Naive thymus-derived CD8-positive, alpha-beta T cell (primary cell): ENCODE measurements at regions not wholly inside any gene's neighbourhood (a gene's known extent, or its start where the extent isn't known, plus 50 kb on each side); places are given as distances from the start of the nearest gene placed in this dataset.
"Not testable (repeated sequence)": the region's sequence is repeated elsewhere in the genome, so short reads cannot be mapped to it uniquely, and the experiment has no call there.

Experiments
- ATAC-seq, 2 donors: fragments of 150-1000 bp; cut with Tn5 transposase in 1 of 2; sonication (Bioruptor Pico), chemical (Tn5 transposase) in 1 of 2; 1 replicate in 1 of 2; 2 replicates in 1 of 2; pipeline ENCODE4 v1.10.0; 2021; ENCODE audit warnings: mild to moderate bottlenecking in 2 of 2, moderate library complexity in 2 of 2
- POLR2A ChIA-PET: fragments of 350-600 bp; sonication (Branson Sonifier 250); formaldehyde crosslinking; loops from one replicate; lab custom pipeline; 2021; ENCODE audit warnings: antibody characterized with exemption; lab: Charles Lee
- DNase-seq, 10 donors: peaks; one replicate each; pipeline versions ENCODE4 v3.0.0 to v3.0.0-alpha.2; 2020 to 2022
- H3K27ac Mint-ChIP-seq, 10 donors: one replicate each; pipeline ENCODE4 v1.8.0; 2020 to 2022; ENCODE audit warnings: mild to moderate bottlenecking in 10 of 10, mixed read lengths in 10 of 10, moderate library complexity in 4 of 10, inconsistent platforms in 1 of 10
- H3K27me3 Mint-ChIP-seq, 5 donors: one replicate each; pipeline ENCODE4 v1.8.0; 2021 to 2022; ENCODE audit warnings: mixed read lengths in 5 of 5
- H3K36me3 Mint-ChIP-seq, 3 donors: one replicate each; pipeline ENCODE4 v1.8.0; 2020 to 2022; ENCODE audit warnings: mixed read lengths in 3 of 3, mild to moderate bottlenecking in 2 of 3, inconsistent platforms in 1 of 3
- H3K4me1 Mint-ChIP-seq, 4 donors: one replicate each; pipeline ENCODE4 v1.8.0; 2021 to 2022; ENCODE audit warnings: mixed read lengths in 4 of 4
- H3K4me3 Mint-ChIP-seq, 10 donors: one replicate each; pipeline ENCODE4 v1.8.0; 2020 to 2022; ENCODE audit warnings: mild to moderate bottlenecking in 10 of 10, mixed read lengths in 10 of 10, moderate library complexity in 6 of 10, inconsistent platforms in 1 of 10
- H3K9me3 Mint-ChIP-seq, 9 donors: one replicate each; pipeline ENCODE4 v1.8.0; 2020 to 2022; ENCODE audit warnings: mixed read lengths in 9 of 9, mild to moderate bottlenecking in 3 of 9, inconsistent platforms in 1 of 9, moderate library complexity in 1 of 9

- no peak overlapping the region for H3K4me3 Mint-ChIP-seq
- H3K9me3 Mint-ChIP-seq: peaks cover 0 to 4% (median 0%) of the 10 kb centered on the region in 9 donors
- peaks cover under 1 to 14% (median 4%) of the 10 kb centered on the region in 5 donors for H3K27me3 Mint-ChIP-seq
- H3K4me1 Mint-ChIP-seq: peaks cover 0 to 15% (median under 1%) of the 10 kb centered on the region in 4 donors
- no peaks in the 10 kb centered on the region for H3K36me3 Mint-ChIP-seq
- POLR2A ChIA-PET: no interaction called here
- DNase-seq: no peak
- no peak for ATAC-seq
- no peak overlapping the region for H3K27ac Mint-ChIP-seq
These were observed 208.7 kb downstream of the CHIC2 start for GRCh38 chr4:53855581-53856250.

GRCh38 chr4:53854991-53855568, 209.3 kb downstream of the CHIC2 start:
- no peak overlapping the region for H3K27ac Mint-ChIP-seq
- ATAC-seq (no peak), DNase-seq (no peak)
- POLR2A ChIA-PET: no interaction called here
- H3K9me3 Mint-ChIP-seq: peaks cover 0 to 4% (median 0%) of the 10 kb centered on the region in 9 donors
- H3K27me3 Mint-ChIP-seq: peaks cover 0 to 12% (median 4%) of the 10 kb centered on the region in 5 donors
- no peak overlapping the region for H3K4me3 Mint-ChIP-seq
- H3K4me1 Mint-ChIP-seq: peaks cover 0 to 15% (median 0%) of the 10 kb centered on the region in 4 donors
- H3K36me3 Mint-ChIP-seq: no peaks in the 10 kb centered on the region

- H3K4me1 Mint-ChIP-seq: peaks cover 0 to 15% (median 0%) of the 10 kb centered on the region in 4 donors
- no peaks in the 10 kb centered on the region for H3K36me3 Mint-ChIP-seq
- H3K4me3 Mint-ChIP-seq: no peak overlapping the region
- POLR2A ChIA-PET: no interaction called here
- no peak for ATAC-seq
- H3K9me3 Mint-ChIP-seq: peaks cover 0 to 4% (median 0%) of the 10 kb centered on the region in 9 donors
- DNase-seq: no peak
- no peak overlapping the region for H3K27ac Mint-ChIP-seq
- H3K27me3 Mint-ChIP-seq: peaks cover 0 to 10% (median 4%) of the 10 kb centered on the region in 5 donors
These were observed 212.1 kb downstream of the CHIC2 start for GRCh38 chr4:53852343-53852742.

- ATAC-seq: no peak
- no peaks in the 10 kb centered on the region for H3K4me1 Mint-ChIP-seq
- no peak for DNase-seq
- H3K27ac Mint-ChIP-seq: no peak overlapping the region
- POLR2A ChIA-PET: no interaction called here
- H3K36me3 Mint-ChIP-seq: no peaks in the 10 kb centered on the region
- no peak overlapping the region for H3K4me3 Mint-ChIP-seq
- H3K9me3 Mint-ChIP-seq: no peaks in the 10 kb centered on the region
- peaks cover 0 to 2% (median under 1%) of the 10 kb centered on the region in 5 donors for H3K27me3 Mint-ChIP-seq
These were observed 216.4 kb downstream of the CHIC2 start for GRCh38 chr4:53847965-53848364.

GRCh38 chr4:53844551-53844950, 219.9 kb downstream of the CHIC2 start:
- ATAC-seq: no peak
- H3K36me3 Mint-ChIP-seq: no peaks in the 10 kb centered on the region
- peaks cover 0 to 4% (median 0%) of the 10 kb centered on the region in 9 donors for H3K9me3 Mint-ChIP-seq
- peaks cover 3 to 10% (median 5%) of the 10 kb centered on the region in 5 donors for H3K27me3 Mint-ChIP-seq
- DNase-seq: no peak
- no peak overlapping the region for H3K27ac Mint-ChIP-seq
- POLR2A ChIA-PET: no interaction called here
- H3K4me1 Mint-ChIP-seq: no peaks in the 10 kb centered on the region
- H3K4me3 Mint-ChIP-seq: no peak overlapping the region

GRCh38 chr4:53844133-53844532, 220.3 kb downstream of the CHIC2 start:
- peaks cover 0 to 5% (median 0%) of the 10 kb centered on the region in 9 donors for H3K9me3 Mint-ChIP-seq
- no peaks in the 10 kb centered on the region for H3K4me1 Mint-ChIP-seq
- H3K36me3 Mint-ChIP-seq: no peaks in the 10 kb centered on the region
- H3K4me3 Mint-ChIP-seq: no peak overlapping the region
- H3K27me3 Mint-ChIP-seq: peaks cover 3 to 10% (median 5%) of the 10 kb centered on the region in 5 donors
- POLR2A ChIA-PET: no interaction called here
- DNase-seq (no peak), ATAC-seq (no peak)
- H3K27ac Mint-ChIP-seq: no peak overlapping the region

GRCh38 chr4:53841711-53842110, 222.7 kb downstream of the CHIC2 start:
- peaks cover 0 to 19% (median 6%) of the 10 kb centered on the region in 9 donors for H3K9me3 Mint-ChIP-seq
- H3K4me3 Mint-ChIP-seq: no peak overlapping the region
- H3K27ac Mint-ChIP-seq: no peak overlapping the region
- DNase-seq (no peak), ATAC-seq (no peak)
- POLR2A ChIA-PET: no interaction called here
- H3K27me3 Mint-ChIP-seq: peaks cover 5 to 13% (median 9%) of the 10 kb centered on the region in 5 donors
- H3K36me3 Mint-ChIP-seq: peaks cover 0 to 4% (median 0%) of the 10 kb centered on the region in 3 donors
- H3K4me1 Mint-ChIP-seq: no peaks in the 10 kb centered on the region

GRCh38 chr4:53840643-53841042, 223.8 kb downstream of the CHIC2 start:
- no peak for DNase-seq
- ATAC-seq: no peak
- H3K36me3 Mint-ChIP-seq: peaks cover 0 to 4% (median 0%) of the 10 kb centered on the region in 3 donors
- H3K27ac Mint-ChIP-seq: no peak overlapping the region
- POLR2A ChIA-PET: no interaction called here
- peaks cover 0 to 27% (median 9%) of the 10 kb centered on the region in 9 donors for H3K9me3 Mint-ChIP-seq
- H3K4me1 Mint-ChIP-seq: no peaks in the 10 kb centered on the region
- H3K4me3 Mint-ChIP-seq: no peak overlapping the region
- peaks cover 7 to 23% (median 10%) of the 10 kb centered on the region in 5 donors for H3K27me3 Mint-ChIP-seq

- ATAC-seq, POLR2A ChIA-PET, DNase-seq, H3K4me3 Mint-ChIP-seq, H3K4me1 Mint-ChIP-seq, H3K27ac Mint-ChIP-seq: not testable (repeated sequence)
- peaks cover 0 to 68% (median 18%) of the 10 kb centered on the region in 9 donors for H3K9me3 Mint-ChIP-seq
- peaks cover 8 to 37% (median 18%) of the 10 kb centered on the region in 5 donors for H3K27me3 Mint-ChIP-seq
- H3K36me3 Mint-ChIP-seq: peaks cover 0 to 21% (median 2%) of the 10 kb centered on the region in 3 donors
These were observed 231.0 kb downstream of the CHIC2 start for GRCh38 chr4:53833302-53834003.

GRCh38 chr4:53832549-53832948, 231.9 kb downstream of the CHIC2 start:
- Mint-ChIP-seq H3K36me3 (peaks cover 0 to 21% (median 0%) of the 10 kb centered on the region in 3 donors), H3K4me1 (no peaks in the 10 kb centered on the region), H3K4me3 (no peak overlapping the region), H3K27me3 (peaks cover 6 to 37% (median 18%) of the 10 kb centered on the region in 5 donors), H3K9me3 (peaks cover 0 to 69% (median 18%) of the 10 kb centered on the region in 9 donors), H3K27ac (no peak overlapping the region)
- no peak for DNase-seq
- no peak for ATAC-seq
- POLR2A ChIA-PET: no interaction called here

GRCh38 chr4:53830511-53830910, 233.9 kb downstream of the CHIC2 start:
- POLR2A ChIA-PET: no interaction called here
- Mint-ChIP-seq H3K27ac (peak overlapping the region in 1 of 10 donors; percentile 57), H3K4me1 (no peaks in the 10 kb centered on the region), H3K36me3 (peaks cover 0 to 21% (median 0%) of the 10 kb centered on the region in 3 donors), H3K9me3 (peaks cover 0 to 52% (median 18%) of the 10 kb centered on the region in 9 donors), H3K27me3 (peaks cover 6 to 33% (median 13%) of the 10 kb centered on the region in 5 donors), H3K4me3 (peak overlapping the region in 1 of 10 donors; percentile 43)
- DNase-seq (no peak), ATAC-seq (no peak)

- DNase-seq (no peak), ATAC-seq (no peak)
- peaks cover 0 to 7% (median 0%) of the 10 kb centered on the region in 9 donors for H3K9me3 Mint-ChIP-seq
- no peaks in the 10 kb centered on the region for H3K36me3 Mint-ChIP-seq
- H3K27ac Mint-ChIP-seq: no peak overlapping the region
- H3K27me3 Mint-ChIP-seq: peaks cover 0 to 13% (median 5%) of the 10 kb centered on the region in 5 donors
- POLR2A ChIA-PET: no interaction called here
- H3K4me3 Mint-ChIP-seq: no peak overlapping the region
- no peaks in the 10 kb centered on the region for H3K4me1 Mint-ChIP-seq
These were observed 230.0 kb upstream of the LNX1 start for GRCh38 chr4:53821179-53821851.
